ENCODE measurements at regions not wholly inside any gene's neighbourhood (a gene's known extent, or its start where the extent isn't known, plus 50 kb on each side); places are given as distances from the start of the nearest gene placed in this dataset.

DNA sequence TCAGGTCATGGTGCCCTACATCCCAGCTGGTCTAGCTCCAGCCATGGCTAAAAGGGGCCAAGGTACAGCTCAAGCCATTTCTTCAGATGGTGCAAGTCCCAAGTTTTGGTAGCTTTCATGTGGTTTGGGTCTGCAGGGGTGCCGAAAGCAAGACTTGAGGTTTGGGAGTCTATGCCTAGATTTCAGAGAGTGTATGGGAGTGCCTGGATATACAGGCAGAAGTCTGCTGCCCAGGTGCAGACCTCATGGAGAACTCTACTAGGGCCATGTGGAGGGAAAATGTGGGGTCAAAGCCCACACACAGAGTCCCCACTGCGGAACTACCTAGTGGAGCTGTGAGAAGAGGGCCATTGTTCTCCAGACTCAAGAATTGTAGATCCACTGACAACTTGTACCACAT, 1000.9 kb upstream of the ADGRB3 start:
- no peak for DNase-seq

DNA sequence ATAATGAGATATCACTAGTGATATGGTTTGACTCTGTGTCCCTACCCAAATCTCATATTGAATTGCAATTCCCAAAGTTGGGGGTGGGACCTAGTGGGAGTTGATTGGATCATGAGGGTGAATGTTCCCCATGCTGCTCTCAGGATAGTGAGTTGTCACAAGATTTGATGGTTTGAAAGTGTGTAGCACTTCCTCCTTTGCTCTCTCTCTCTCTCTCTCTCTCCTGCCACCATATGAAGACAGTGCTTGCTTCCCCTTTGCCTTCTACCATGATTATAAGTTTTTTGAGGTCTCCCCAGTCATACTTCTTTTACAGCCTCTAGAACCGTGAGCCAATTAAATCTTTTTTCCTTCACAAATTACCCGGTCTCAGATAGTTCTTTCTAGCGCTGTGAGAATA, 1002.0 kb upstream of the ADGRB3 start:
- DNase-seq, result no peak

DNA sequence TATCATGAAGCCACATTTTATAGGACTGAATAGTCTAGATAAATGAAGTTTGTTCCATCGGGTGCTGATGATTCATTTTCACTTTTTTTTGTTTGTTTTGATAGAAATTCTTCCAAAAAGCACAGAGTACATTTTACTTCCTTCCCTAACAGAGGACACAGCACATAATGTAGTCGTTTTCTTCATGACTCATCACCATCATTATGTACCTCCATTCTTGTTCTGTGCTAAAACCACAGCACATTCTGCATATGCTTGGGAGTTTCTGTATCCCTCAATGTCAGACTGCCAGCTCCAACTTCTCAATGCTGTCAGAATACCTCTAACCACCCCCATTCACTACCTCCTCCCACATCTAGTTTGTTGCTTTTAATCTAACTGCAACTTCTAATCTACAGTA, 1004.9 kb upstream of the ADGRB3 start:
- no peak for DNase-seq

DNA sequence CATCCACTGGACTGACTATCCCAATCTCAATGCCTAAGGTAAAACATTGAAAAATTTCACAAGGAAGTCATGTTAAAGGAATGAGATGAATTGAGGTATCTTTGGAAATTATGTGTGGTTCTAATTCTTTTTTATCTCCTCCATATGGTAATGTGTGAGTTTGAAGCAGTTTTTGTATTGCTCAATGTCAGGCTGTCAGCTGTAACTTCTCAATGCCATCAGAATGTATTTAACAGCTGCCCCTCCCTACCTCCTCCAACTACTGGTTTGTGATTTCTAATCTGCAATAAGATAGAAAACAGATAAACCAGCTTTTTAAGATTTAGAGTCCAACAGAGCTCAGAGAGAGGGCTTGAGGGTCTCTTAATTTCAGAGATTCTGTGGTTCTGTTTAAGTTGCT, 1005.8 kb upstream of the ADGRB3 start:
- DNase-seq, result no peak

DNA sequence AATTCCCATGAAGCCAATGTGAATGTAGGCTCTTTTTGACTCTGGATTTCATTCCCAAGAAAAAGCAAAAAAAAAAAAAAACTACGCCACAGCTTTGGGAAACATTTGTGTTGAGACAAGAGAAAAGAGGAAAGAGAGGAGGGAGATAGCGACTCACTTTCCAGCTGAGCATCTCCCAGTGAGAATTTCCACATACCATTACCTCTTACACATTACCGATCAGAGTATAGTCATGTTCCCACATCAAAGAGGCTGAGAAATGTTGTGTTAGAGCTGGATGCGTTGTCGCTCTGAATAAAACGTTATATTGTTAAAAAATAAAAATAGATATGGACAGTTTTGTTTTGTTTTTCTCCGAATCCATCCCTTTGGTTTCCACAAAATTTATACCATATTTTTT, 1019.3 kb upstream of the ADGRB3 start:
- no peak for DNase-seq

DNA sequence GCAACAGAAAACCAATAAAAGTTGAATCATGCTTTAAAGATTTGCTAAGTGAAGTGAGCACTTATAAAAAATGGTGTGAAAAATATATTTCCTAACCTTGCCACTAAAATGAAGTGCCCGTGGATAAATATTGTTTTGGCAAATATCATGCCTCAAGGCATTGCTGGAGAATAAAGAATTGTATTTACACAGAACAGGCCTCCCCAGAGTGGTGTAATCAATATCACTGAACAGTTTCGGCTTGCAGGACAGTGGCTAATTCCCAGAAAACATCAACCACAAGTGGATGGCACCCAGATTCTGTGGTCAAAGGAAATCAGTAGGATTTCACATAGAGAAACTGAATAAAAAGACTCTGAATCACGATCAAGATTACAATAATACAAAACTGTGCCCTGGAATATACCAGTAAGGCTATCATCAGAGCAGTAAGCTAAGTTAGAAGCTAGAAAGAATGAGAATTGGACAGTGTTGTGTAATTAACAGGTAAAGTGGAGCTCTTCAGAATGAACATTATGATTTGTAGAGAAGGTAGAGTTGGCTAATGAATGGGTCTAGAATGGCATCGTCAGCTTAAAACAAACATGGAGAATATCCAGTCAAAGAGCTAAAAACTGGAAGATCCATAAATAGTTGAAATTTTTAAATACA, 1026.9 kb upstream of the ADGRB3 start:
- DNase-seq, result peak; percentile 42

- peak; percentile 78 for DNase-seq
Measured at GRCh38 chr6:67606906-67607828, 1027.9 kb upstream of the ADGRB3 start.

- no peak for DNase-seq
Measured at GRCh38 chr6:67594366-67594765, 1040.7 kb upstream of the ADGRB3 start.

DNA sequence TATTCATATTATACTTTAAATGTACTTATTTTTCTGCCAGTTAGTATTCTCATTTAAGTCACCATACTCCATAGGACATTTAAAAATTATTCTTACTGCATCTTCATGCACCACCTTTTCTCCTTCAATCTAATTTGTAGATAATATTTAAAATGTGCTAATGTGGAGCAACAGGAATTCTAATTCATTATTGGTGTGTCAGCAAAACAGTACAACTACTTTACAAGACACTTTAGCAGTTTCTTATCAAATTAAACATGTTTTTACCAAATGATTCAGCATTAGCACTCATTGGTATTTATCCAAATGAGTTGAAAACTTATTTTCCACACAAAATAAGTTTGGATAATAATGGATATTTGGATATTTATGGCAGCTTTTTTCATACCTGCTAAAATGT, 1041.8 kb upstream of the ADGRB3 start:
- DNase-seq, result no peak

DNA sequence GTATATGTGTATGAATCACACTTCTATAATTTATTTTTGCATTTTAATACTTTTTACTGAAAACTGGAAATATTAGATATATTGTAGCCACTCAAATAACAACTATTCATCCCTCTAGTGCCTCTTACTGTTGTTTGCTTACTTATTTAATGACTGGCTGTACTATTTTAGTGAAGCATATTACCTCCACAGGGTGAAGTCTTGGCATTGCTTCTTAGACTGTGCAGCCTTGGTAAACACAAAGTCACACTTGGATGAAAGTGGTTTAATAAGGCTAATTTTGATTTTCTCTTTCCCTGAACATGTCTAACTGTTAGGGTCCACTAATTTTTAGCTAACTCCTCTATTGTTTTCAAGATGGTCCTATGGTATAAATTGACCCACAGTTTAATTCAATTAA, 1043.2 kb upstream of the ADGRB3 start:
- peak; percentile 4 for DNase-seq

GRCh38 chr6:67567842-67568241, 1067.2 kb upstream of the ADGRB3 start:
- DNase-seq, result no peak

- DNase-seq, result no peak
Measured at GRCh38 chr6:67563671-67564070, 1071.4 kb upstream of the ADGRB3 start.

DNA sequence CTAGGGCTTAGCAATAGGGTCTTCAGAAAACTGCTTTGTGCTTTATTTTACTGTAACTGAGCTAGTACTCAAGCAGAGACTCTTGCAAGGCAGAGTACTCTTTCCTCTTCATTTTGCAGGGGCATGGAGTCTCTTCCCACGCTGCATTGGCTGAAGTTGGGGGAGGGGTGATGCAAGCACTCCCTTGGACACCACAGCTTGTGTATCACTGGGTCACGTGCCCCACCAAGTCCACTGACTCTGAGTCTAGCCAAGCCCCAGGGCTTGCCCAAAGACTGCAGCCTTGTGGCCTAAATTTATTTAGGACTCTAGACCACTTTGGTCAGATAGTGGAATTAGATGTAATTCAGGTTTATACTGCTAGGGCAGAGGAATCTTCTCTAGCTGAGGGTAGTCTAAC, 1075.0 kb upstream of the ADGRB3 start:
- DNase-seq, result no peak

GRCh38 chr6:67558985-67559384, 1076.1 kb upstream of the ADGRB3 start:
- DNase-seq, result no peak

DNA sequence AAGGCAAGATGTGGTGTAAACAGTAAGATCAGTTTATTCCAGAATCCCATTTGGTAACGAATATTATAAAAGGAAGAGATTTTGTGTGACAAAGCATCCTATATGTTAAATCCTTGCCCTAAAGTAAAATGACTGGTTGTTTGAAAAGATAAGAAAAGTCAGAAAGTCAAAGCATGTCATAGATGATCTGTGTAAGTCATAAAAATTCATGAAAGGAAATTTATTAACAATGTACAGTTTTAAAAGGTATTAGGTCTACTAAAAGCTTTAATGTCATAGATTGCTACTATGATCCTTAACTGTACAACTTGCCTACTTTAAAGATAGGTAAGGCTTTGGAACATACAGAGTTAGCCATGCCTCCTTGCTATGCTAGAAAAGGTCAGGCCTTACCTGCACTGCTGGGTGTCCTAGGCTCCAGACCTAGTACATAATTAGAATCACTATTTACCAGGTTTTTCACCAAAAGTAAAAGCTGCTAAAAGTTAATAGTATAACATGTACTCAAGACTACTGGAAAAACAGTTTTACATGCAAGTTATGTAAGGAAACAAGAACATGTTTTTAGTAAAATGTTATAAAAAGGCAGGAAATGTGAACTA, 1090.1 kb upstream of the ADGRB3 start:
- no peak for DNase-seq

DNA sequence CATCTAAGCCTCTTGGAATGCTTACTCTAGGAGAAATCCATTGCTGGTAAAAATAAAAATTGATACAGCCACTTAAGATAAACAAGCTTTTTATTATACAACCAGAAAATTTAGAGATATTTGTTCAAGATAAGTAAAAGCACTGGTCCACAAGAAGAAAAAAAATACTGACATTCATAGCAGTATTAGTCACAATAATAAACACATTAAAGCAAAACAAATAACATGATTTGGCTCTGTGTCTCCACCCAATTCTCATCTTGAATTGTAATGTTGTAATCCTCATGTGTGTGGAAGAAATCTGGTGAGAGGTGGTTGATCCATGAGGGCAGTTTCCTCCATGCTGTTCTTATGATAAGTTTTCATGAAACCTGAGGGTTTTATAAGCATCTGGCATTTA, 1093.5 kb upstream of the ADGRB3 start:
- no peak for DNase-seq

- DNase-seq, result no peak
Measured at GRCh38 chr6:67538032-67538431, 1097.0 kb upstream of the ADGRB3 start.

GRCh38 chr6:67535946-67536345, 1099.1 kb upstream of the ADGRB3 start:
- no peak for DNase-seq

GRCh38 chr6:67506352-67506751, 1128.7 kb upstream of the ADGRB3 start:
- no peak for DNase-seq

DNA sequence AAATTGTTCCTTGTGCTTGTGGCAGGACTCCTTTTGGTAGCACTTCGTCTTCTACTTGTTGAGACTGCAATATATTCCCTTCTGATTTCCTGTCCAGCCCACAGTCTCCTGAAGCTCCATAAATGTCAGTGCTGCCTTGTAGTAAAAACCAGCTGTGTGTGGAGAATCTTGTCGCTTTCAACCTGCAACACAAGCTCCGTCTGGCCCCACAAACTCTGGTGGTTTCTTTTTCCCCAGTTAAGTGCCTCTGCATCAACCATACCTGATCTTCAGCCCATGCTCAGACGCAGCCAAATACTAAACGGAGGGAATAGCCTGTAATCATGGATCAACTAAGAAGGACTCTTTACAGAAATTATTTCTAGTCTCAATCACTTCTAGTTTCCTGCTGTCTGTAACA, 1133.3 kb upstream of the ADGRB3 start:
- no peak for DNase-seq

- no peak for DNase-seq
Measured at GRCh38 chr6:67497749-67498148, 1137.3 kb upstream of the ADGRB3 start.

- DNase-seq, result no peak
Measured at GRCh38 chr6:67496191-67496590, 1138.9 kb upstream of the ADGRB3 start.

DNA sequence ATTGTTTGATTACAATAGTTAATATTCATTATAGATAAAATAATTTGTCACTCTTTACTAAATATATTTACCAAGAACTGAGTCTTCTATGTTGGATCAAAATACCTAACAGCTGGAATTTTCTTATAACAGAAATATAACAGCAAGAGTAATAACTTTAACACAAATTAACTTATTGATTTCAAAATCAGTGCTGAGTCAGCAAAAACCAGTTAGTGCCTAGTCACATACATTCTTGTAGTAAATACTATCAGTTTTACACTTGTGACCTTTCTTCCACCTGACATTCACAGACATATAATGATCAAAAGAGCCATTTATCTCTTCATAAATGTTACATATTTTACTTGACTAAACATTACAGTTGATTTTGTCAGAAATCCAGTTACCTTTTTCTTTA, 1141.4 kb upstream of the ADGRB3 start:
- DNase-seq, result no peak

- no peak for DNase-seq
Measured at GRCh38 chr6:67475700-67476099, 1159.4 kb upstream of the ADGRB3 start.
